GM12878 (cell line): ENCODE measurements at regions not wholly inside any gene's neighbourhood (a gene's known extent, or its start where the extent isn't known, plus 50 kb on each side); places are given as distances from the start of the nearest gene placed in this dataset.
A peak's percentile ranks its signal among the peaks of the same experiment; 100 is the strongest.

Experiments used
- ATAC-seq: fragments of 200-7000 bp; cut with Tn5 transposase; 3 replicates; pipeline ENCODE4 v1.9.1; 2020; ENCODE audit warnings: mild to moderate bottlenecking, moderate library complexity
- BruUV-seq: library from RNA; stranded (reverse); fragments of 400-500 nt; replicated peaks from 2 replicates; lab custom pipeline; 2021; lab: Mats Ljungman, UMichigan
- CTCF ChIA-PET: fragments of 300-600 bp; sonication (Branson Sonifier 250); formaldehyde crosslinking; extraction: SDS; loops from one replicate; lab custom pipeline; 2021; ENCODE audit warnings: inconsistent platforms; lab: Yijun Ruan, JAX
- POLR2A ChIA-PET: fragments of 350-600 bp; formaldehyde crosslinking; extraction: SDS; loops from one replicate; lab custom pipeline; 2021; ENCODE audit warnings: inconsistent platforms; lab: Charles Lee
- RAD21 ChIA-PET: fragments of 300-600 bp; sonication (Branson Sonifier 250); formaldehyde crosslinking; loops from one replicate; lab custom pipeline; 2023; ENCODE audit warnings: antibody characterized with exemption; ENCODE audit not compliant: unreplicated experiment; lab: Charles Lee
- SMC1A ChIA-PET: fragments of 300-600 bp; sonication (Branson Sonifier 250); formaldehyde crosslinking; loops from one replicate; lab custom pipeline; 2023; ENCODE audit not compliant: unreplicated experiment, uncharacterized antibody; lab: Charles Lee
- DNase-seq: peaks from one replicate; pipeline ENCODE4 v3.0.0-alpha.2; 2011; ENCODE audit warnings: low read depth, low spot score
- FAIRE-seq: peaks from 3 replicates; lab custom pipeline; 2011; peaks lifted over from hg19 to GRCh38; lab: Jason Lieb, UNC
- H2AFZ ChIP-seq: 2 replicates; pipeline ENCODE4 v1.6.0; 2011; ENCODE audit warnings: low read depth, low read length, control low read depth; ENCODE audit not compliant: control insufficient read depth
- H3K27ac ChIP-seq: 2 replicates; pipeline ENCODE4 v1.5.1; 2011; ENCODE audit warnings: control low read depth; ENCODE audit not compliant: control insufficient read depth, insufficient read depth
- H3K27me3 ChIP-seq, 2 experiments: replicated peaks in 1 of 2; 2 replicates each; pipeline versions ENCODE4 v1.6.0 to v1.6.1; 2011; ENCODE audit warnings: low read length in 1 of 2; ENCODE audit not compliant: control insufficient read depth in 2 of 2, insufficient read depth in 2 of 2
- H3K36me3 ChIP-seq, 2 experiments: 2 replicates each; pipeline ENCODE4 v1.5.1; 2011; ENCODE audit warnings: low read length in 1 of 2; ENCODE audit not compliant: control insufficient read depth in 2 of 2, insufficient read depth in 2 of 2
- H3K4me1 ChIP-seq: 2 replicates; pipeline ENCODE4 v1.6.1; 2011; ENCODE audit warnings: mild to moderate bottlenecking, low read length, moderate library complexity, mixed read lengths; ENCODE audit not compliant: control insufficient read depth, insufficient read depth
- H3K4me2 ChIP-seq: 2 replicates; pipeline ENCODE4 v1.6.0; 2011; ENCODE audit warnings: control low read depth; ENCODE audit not compliant: control insufficient read depth, insufficient read depth
- H3K4me3 ChIP-seq: fragments of 200-600 bp; sonication (generic); 2 replicates; pipeline ENCODE4 v1.5.1; 2016
- H3K79me2 ChIP-seq: 2 replicates; pipeline ENCODE4 v1.6.0; 2011; ENCODE audit warnings: low read length; ENCODE audit not compliant: control insufficient read depth, insufficient read depth
- H3K9ac ChIP-seq: 2 replicates; pipeline ENCODE4 v1.8.0; 2011; ENCODE audit warnings: low read length, control low read depth, mixed read lengths; ENCODE audit not compliant: control insufficient read depth, insufficient read depth
- H3K9me3 ChIP-seq: replicated peaks from 3 replicates; pipeline ENCODE4 v1.5.1; 2011; ENCODE audit warnings: mild to moderate bottlenecking, low read length; ENCODE audit not compliant: control insufficient read depth, insufficient read depth
- H4K20me1 ChIP-seq: 2 replicates; pipeline ENCODE4 v1.6.0; 2011; ENCODE audit not compliant: control insufficient read depth, insufficient read depth
- ATF2 ChIP-seq: IDR thresholded peaks from 2 replicates; pipeline ENCODE4 v1.6.1; 2012; ENCODE audit warnings: low read length, inconsistent platforms
- BHLHE40 ChIP-seq, 2 experiments: fragments of 450-650 bp in 1 of 2; IDR thresholded peaks; 2 replicates each; pipeline ENCODE4 v1.6.1; 2011 to 2017; ENCODE audit warnings: low read depth in 2 of 2, borderline replicate concordance in 1 of 2, improper control_type of control experiment in 1 of 2, low read length in 1 of 2, mild to moderate bottlenecking in 1 of 2
- IKZF1 ChIP-seq: fragments of 450-650 bp; conservative IDR thresholded peaks from 2 replicates; pipeline ENCODE4 v1.6.1; 2017; ENCODE audit warnings: antibody characterized with exemption, mild to moderate bottlenecking
- KDM1A ChIP-seq: fragments of 200-600 bp; sonication (generic); IDR thresholded peaks from 2 replicates; pipeline ENCODE4 v1.6.1; 2016; ENCODE audit warnings: borderline replicate concordance
- NBN ChIP-seq: fragments of 450-650 bp; IDR thresholded peaks from 2 replicates; pipeline ENCODE4 v1.6.1; 2016
- PRDM15 ChIP-seq: fragments of 450-650 bp; formaldehyde crosslinking; IDR thresholded peaks from 2 replicates; pipeline ENCODE4 v1.4.0; 2020; ENCODE audit warnings: mild to moderate bottlenecking, moderate library complexity
- YY1 ChIP-seq: IDR thresholded peaks from 2 replicates; pipeline ENCODE4 v1.6.1; 2011; ENCODE audit warnings: low read depth, mild to moderate bottlenecking, low read length
- ZBED1 ChIP-seq: IDR thresholded peaks from 2 replicates; pipeline ENCODE4 v1.6.1; 2016; ENCODE audit warnings: borderline replicate concordance
- ZNF217 ChIP-seq: fragments of 450-650 bp; IDR thresholded peaks from 2 replicates; pipeline ENCODE4 v1.6.1; 2017; ENCODE audit warnings: antibody characterized with exemption, mild to moderate bottlenecking
- WGBS: methylation state at CpG from one replicate; pipeline ENCODE4 v1.1.6; 2016; ENCODE audit warnings: low lambda C conversion rate; ENCODE audit not compliant: insufficient replicate concordance, insufficient coverage; ENCODE audit errors: missing lambda C conversion rate; 5-methylcytosine and 5-hydroxymethylcytosine counted together
- in situ Hi-C: fragments of 300-500 bp; cut with MboI; formaldehyde crosslinking; loops from 9 replicates; pipeline ENCODE4 v1.14.3; 2018; ENCODE audit warnings: mixed read lengths
- intact Hi-C: fragments of 100-400 bp; cut with micrococcal nuclease; formaldehyde crosslinking; loops from one replicate; pipeline ENCODE4 v1.14.2; 2022; ENCODE audit not compliant: unreplicated experiment

- H3K27ac ChIP-seq, result no peak overlapping the region
- TF ChIP-seq ZBED1, result no peak
- no peak for TF ChIP-seq BHLHE40 (IDR thresholded peaks at IDR 0.05; ENCODE audit: borderline replicate concordance in 1 of 2, low read depth in 2 of 2, low read length in 1 of 2)
- no peak for TF ChIP-seq PRDM15 (CRISPR knock-in tag)
- no peak for TF ChIP-seq NBN
- no peak for TF ChIP-seq ATF2
- TF ChIP-seq IKZF1, result no peak
- TF ChIP-seq ZNF217, result no peak
- no peak for TF ChIP-seq YY1
- TF ChIP-seq KDM1A, result no peak
- no peaks in the 10 kb centered on the region for H3K9me3 ChIP-seq
- H3K9ac ChIP-seq, result no peak overlapping the region
- POLR2A ChIA-PET, result no interaction called here
- no peak for DNase-seq
- no peak for FAIRE-seq
- no peaks in the 10 kb centered on the region for H3K4me1 ChIP-seq
- no peaks in the 10 kb centered on the region; the same call in 1 of the 2 replicates for H4K20me1 ChIP-seq
- CTCF ChIA-PET, result interaction anchor here (0.7 to 2.1 kb wide), 6 partner anchors 9 to 40 kb away, joined by 3 to 9 read pairs (median 5); no protein-coding TSS in a partner anchor
- H3K27me3 ChIP-seq, result no peaks in the 10 kb centered on the region; a peak in 1 of 4 replicates
- H3K36me3 ChIP-seq, result no peaks in the 10 kb centered on the region
- H2AFZ ChIP-seq, result peak overlapping the region; percentile 0
- peak; percentile 51 for ATAC-seq
- WGBS, result 5% methylated on average over 11 of the region's 11 CpGs
- H3K79me2 ChIP-seq, result no peaks in the 10 kb centered on the region
- intact Hi-C loops, result no loop called here
- BruUV-seq, result no TSS peak
- no peak overlapping the region for H3K4me3 ChIP-seq
- H3K4me2 ChIP-seq, result no peak overlapping the region
- RAD21 ChIA-PET, result no interaction called here
- in situ Hi-C loops, result no loop called here
- SMC1A ChIA-PET, result interaction anchor here (1.8 kb wide), 1 partner anchor 28 kb away, joined by 4 read pairs; no protein-coding TSS in a partner anchor
These were observed 126.7 kb upstream of the PRSS58 start for GRCh38 chr7:142384493-142384922.
